Heart left ventricle (tissue), 16 donors: ENCODE measurements at regions not wholly inside any gene's neighbourhood (a gene's known extent, or its start where the extent isn't known, plus 50 kb on each side); places are given as distances from the start of the nearest gene placed in this dataset.

Source experiments
- ATAC-seq, 4 donors: fragments of 200-7000 bp; cut with Tn5 transposase; one replicate each; pipeline ENCODE4 v1.9.1; 2020 to 2022; ENCODE audit warnings: moderate library complexity in 4 of 4, mild to moderate bottlenecking in 3 of 4, moderate number of reproducible peaks in 1 of 4
- DNase-seq, 5 donors: peaks; one replicate each; pipeline ENCODE4 v3.0.0-alpha.2; 2020
- H3K27ac ChIP-seq, 12 donors: fragments of 200-600 bp; sonication (generic) in 4 of 12; one replicate each; pipeline versions ENCODE4 v1.5.0 to v1.8.0; 2016 to 2022; ENCODE audit warnings: mild to moderate bottlenecking in 2 of 12
- H3K27me3 ChIP-seq, 9 donors: fragments of 200-600 bp; sonication (generic) in 2 of 9; one replicate each; pipeline versions ENCODE4 v1.5.1 to v1.8.0; 2016 to 2022; ENCODE audit warnings: mild to moderate bottlenecking in 3 of 9
- H3K36me3 ChIP-seq, 9 donors: fragments of 200-600 bp; sonication (generic) in 2 of 9; one replicate each; pipeline versions ENCODE4 v1.5.0 to v1.8.0; 2018 to 2022; ENCODE audit warnings: mild to moderate bottlenecking in 2 of 9
- H3K4me1 ChIP-seq, 12 donors: fragments of 200-600 bp; sonication (generic) in 4 of 12; one replicate each; pipeline versions ENCODE4 v1.5.0 to v1.8.0; 2016 to 2022; ENCODE audit warnings: mild to moderate bottlenecking in 3 of 12
- H3K4me3 ChIP-seq, 12 donors: fragments of 200-600 bp; sonication (generic) in 4 of 12; one replicate each; pipeline versions ENCODE4 v1.5.0 to v1.8.0; 2017 to 2022; ENCODE audit warnings: mild to moderate bottlenecking in 9 of 12, moderate library complexity in 4 of 12
- H3K9me3 ChIP-seq, 12 donors: fragments of 200-600 bp; sonication (generic) in 4 of 12; one replicate each; pipeline versions ENCODE4 v1.5.0 to v1.8.0; 2016 to 2022; ENCODE audit warnings: mild to moderate bottlenecking in 1 of 12
- POLR2A ChIP-seq, 2 donors: fragments of 450-650 bp; IDR thresholded peaks; one replicate each; pipeline ENCODE4 v1.6.1; 2017; ENCODE audit warnings: antibody characterized with exemption in 2 of 2, mild to moderate bottlenecking in 2 of 2, moderate library complexity in 2 of 2
- WGBS, 4 donors: extraction: QIAGEN DNeasy Blood & Tissue Kit in 2 of 4; methylation state at CpG; one replicate each; pipeline versions ENCODE4 v1.1.5 to v1.1.7; 2013 to 2018; 5-methylcytosine and 5-hydroxymethylcytosine counted together
- intact Hi-C, 10 donors: fragments of 100-400 bp; cut with DNase I; formaldehyde crosslinking; loops; one replicate each; pipeline versions ENCODE4 v1.11.1 to v1.14.2; 2022
- TF ChIP-seq, protein P1 (sequence below), 12 donors: fragments of 200-600 bp; sonication (generic) in 4 of 12; IDR thresholded peaks; one replicate each; pipeline versions ENCODE4 v1.5.0 to v1.8.0; 2018 to 2022; ENCODE audit warnings: antibody characterized with exemption in 12 of 12, mild to moderate bottlenecking in 5 of 12
- donor health status: ischemic (EF 13 %, LVEDD 7.1; RV severe dilation, severe dysfunction).
- donor health status: healthy with polysubstance abuse.
- donor health status: DM: no; HTN: yes; CAD: no.
- donor health status: DM: no; HTN: no; CAD: no.
- donor health status: ischemic (EF 25% LVEDD 6.9; RV normal size, moderate dysfunction).
- donor health status: ischemic (EF 25% LVEDD 5.7; RV mildly dilated, moderate dysfunction).
- donor health status: healthy.
- donor health status: DM: yes; HTN: yes; CAD: no.
- donor health status: ischemic (EF 35%, LVEDD 5.7; RV mildly dilated, moderate dysfunction).
- donor health status: nonischemic (EF 11% LVEDD 7.7; RV severe dilation, severe dysfunction).
- donor health status: DM: yes; HTN: yes; CAD: no.
- donor health status: PGD.
- donor health status: ischemic (EF 29% LVEDD 5.4; RV normal size, mild dysfunction).
- donor health status: nonischemic (EF 23%, LVEDD 6.1; RV moderate dilation, normal function).

GRCh38 chr2:16281451-16282335 is 341.3 kb downstream of the MYCN start:
- H3K9me3 ChIP-seq: no peaks in the 10 kb centered on the region
- no peak overlapping the region for H3K27ac ChIP-seq
- intact Hi-C loops: loop anchor here (1.0 to 10.0 kb wide), 7 partner anchors 203 to 645 kb away; partner anchors contain the start of gene MYCN (in 2 of the 10)
- WGBS, 4 donors: 64 to 72% (median 66%) methylated on average over 20 of the region's 20 CpGs
- H3K27me3 ChIP-seq: no peaks in the 10 kb centered on the region
- peak in 1 of 5 donors; percentile 15 for DNase-seq
- H3K4me3 ChIP-seq: no peak overlapping the region
- peak; percentile 42 to 77 (median 69) for ATAC-seq
- H3K4me1 ChIP-seq: no peaks in the 10 kb centered on the region
- TF ChIP-seq POLR2A (IDR thresholded peaks at IDR 0.05): no peak
- TF ChIP-seq, protein P1, sequence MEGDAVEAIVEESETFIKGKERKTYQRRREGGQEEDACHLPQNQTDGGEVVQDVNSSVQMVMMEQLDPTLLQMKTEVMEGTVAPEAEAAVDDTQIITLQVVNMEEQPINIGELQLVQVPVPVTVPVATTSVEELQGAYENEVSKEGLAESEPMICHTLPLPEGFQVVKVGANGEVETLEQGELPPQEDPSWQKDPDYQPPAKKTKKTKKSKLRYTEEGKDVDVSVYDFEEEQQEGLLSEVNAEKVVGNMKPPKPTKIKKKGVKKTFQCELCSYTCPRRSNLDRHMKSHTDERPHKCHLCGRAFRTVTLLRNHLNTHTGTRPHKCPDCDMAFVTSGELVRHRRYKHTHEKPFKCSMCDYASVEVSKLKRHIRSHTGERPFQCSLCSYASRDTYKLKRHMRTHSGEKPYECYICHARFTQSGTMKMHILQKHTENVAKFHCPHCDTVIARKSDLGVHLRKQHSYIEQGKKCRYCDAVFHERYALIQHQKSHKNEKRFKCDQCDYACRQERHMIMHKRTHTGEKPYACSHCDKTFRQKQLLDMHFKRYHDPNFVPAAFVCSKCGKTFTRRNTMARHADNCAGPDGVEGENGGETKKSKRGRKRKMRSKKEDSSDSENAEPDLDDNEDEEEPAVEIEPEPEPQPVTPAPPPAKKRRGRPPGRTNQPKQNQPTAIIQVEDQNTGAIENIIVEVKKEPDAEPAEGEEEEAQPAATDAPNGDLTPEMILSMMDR (IDR thresholded peaks at IDR 0.05): peak; percentile 2 to 70 (median 55)
- H3K36me3 ChIP-seq: no peaks in the 10 kb centered on the region

DNA sequence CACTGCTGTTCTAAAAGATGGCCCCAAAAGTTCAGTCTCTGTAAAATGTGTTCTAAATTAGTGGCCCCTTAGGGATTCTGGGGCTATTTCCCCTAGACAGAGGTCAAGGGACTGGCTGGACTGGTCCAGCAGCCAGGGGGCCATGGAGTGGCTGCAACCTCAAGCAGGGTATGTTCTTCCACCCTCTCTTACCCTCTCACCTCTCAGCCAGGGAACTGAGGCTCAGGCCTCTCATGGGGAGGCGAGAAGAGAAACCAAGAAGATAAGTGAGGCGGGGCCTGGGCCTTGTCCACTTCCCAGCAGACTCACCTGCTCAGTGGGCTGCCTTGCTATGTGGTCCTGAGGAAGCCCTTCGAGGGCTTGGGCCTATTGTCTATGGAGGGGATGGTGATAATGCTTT is 339.7 kb downstream of the MYCN start:
- H3K4me1 ChIP-seq: no peaks in the 10 kb centered on the region
- no peaks in the 10 kb centered on the region for H3K9me3 ChIP-seq
- intact Hi-C loops: loop anchor here (2.0 to 10.0 kb wide), 5 partner anchors 205 to 643 kb away; partner anchors contain the start of gene MYCN (in 1 of the 10)
- no peaks in the 10 kb centered on the region for H3K27me3 ChIP-seq
- TF ChIP-seq POLR2A (IDR thresholded peaks at IDR 0.05): no peak
- TF ChIP-seq, protein P1 (IDR thresholded peaks at IDR 0.05): no peak
- DNase-seq (no peak), ATAC-seq (no peak)
- no peak overlapping the region for H3K27ac ChIP-seq
- no peaks in the 10 kb centered on the region for H3K36me3 ChIP-seq
- H3K4me3 ChIP-seq: no peak overlapping the region
- 89 to 97% (median 94%) methylated on average over 3 of the region's 3 CpGs for WGBS, 4 donors

- Histone ChIP-seq H3K4me1 (no peaks in the 10 kb centered on the region), H3K36me3 (no peaks in the 10 kb centered on the region), H3K27me3 (no peaks in the 10 kb centered on the region), H3K27ac (no peak overlapping the region), H3K4me3 (no peak overlapping the region), H3K9me3 (no peaks in the 10 kb centered on the region)
- 80 to 96% (median 90%) methylated on average over 4 of the region's 4 CpGs for WGBS, 4 donors
- intact Hi-C loops: loop anchor here (2.0 to 10.0 kb wide), 5 partner anchors 205 to 643 kb away; partner anchors contain the start of gene MYCN (in 1 of the 10)
- no peak for TF ChIP-seq POLR2A (IDR thresholded peaks at IDR 0.05)
- TF ChIP-seq, protein P1 (IDR thresholded peaks at IDR 0.05): no peak
- no peak for ATAC-seq
- DNase-seq: no peak
Observed at GRCh38 chr2:16279641-16280040, 339.3 kb downstream of the MYCN start.

DNA sequence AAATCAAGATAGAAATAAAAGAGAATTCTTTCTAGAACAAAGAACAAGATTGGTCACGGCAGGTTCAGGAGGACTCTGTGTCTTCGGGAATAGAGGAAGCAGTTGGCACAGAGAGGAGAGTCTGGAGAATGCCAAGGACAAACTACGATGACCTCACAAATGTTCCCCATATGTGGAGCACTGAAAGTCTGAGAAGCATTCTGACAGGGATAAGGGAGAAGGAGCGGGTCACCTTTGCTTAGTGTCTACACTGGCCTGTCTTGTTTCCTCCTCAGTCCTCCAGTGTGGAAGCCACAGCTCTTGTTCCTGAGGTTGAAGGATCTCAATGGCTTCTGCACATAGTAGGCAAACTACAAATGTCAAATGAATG is 338.8 kb downstream of the MYCN start:
- H3K4me3 ChIP-seq: no peak overlapping the region
- no peak for DNase-seq
- WGBS, 4 donors: 80 to 87% (median 84%) methylated on average over 4 of the region's 4 CpGs
- H3K27me3 ChIP-seq: no peaks in the 10 kb centered on the region
- intact Hi-C loops: no loop called here
- TF ChIP-seq POLR2A (IDR thresholded peaks at IDR 0.05): no peak
- TF ChIP-seq, protein P1 (IDR thresholded peaks at IDR 0.05): no peak
- H3K4me1 ChIP-seq: no peaks in the 10 kb centered on the region
- no peaks in the 10 kb centered on the region for H3K36me3 ChIP-seq
- ATAC-seq: no peak
- H3K27ac ChIP-seq: no peak overlapping the region
- H3K9me3 ChIP-seq: no peaks in the 10 kb centered on the region
